ENCODE measurements at regions not wholly inside any gene's neighbourhood (a gene's known extent, or its start where the extent isn't known, plus 50 kb on each side); places are given as distances from the start of the nearest gene placed in this dataset.
A peak's percentile ranks its signal among the peaks of the same experiment; 100 is the strongest.

GRCh38 chr1:190608282-190608681 is 130.6 kb upstream of the BRINP3 start (continued):
- TF ChIP-seq SP1 (IDR thresholded peaks at IDR 0.05) = no peak
- no peak for TF ChIP-seq SP1 (CRISPR knock-in tag; IDR thresholded peaks at IDR 0.05)
- TF ChIP-seq PHF21A (CRISPR knock-in tag; IDR thresholded peaks at IDR 0.05) = no peak
- no peak for TF ChIP-seq ZNF446 (CRISPR knock-in tag; IDR thresholded peaks at IDR 0.05)
- no peak for TF ChIP-seq KDM3A (CRISPR knock-in tag; IDR thresholded peaks at IDR 0.05; ENCODE audit: low read depth)
- TF ChIP-seq ZMYM2 (CRISPR knock-in tag; IDR thresholded peaks at IDR 0.05) = no peak
- no peak for TF ChIP-seq MAFK (conservative IDR thresholded peaks at IDR 0.05 in 1 of 2, IDR thresholded peaks at IDR 0.05 in 1 of 2; ENCODE audit: low read length in 2 of 2)
- TF ChIP-seq NR0B2 (CRISPR knock-in tag; IDR thresholded peaks at IDR 0.05) = no peak
- TF ChIP-seq SRF (IDR thresholded peaks at IDR 0.05; ENCODE audit: low read depth, low read length) = no peak
- TF ChIP-seq KDM5A (IDR thresholded peaks at IDR 0.05; ENCODE audit: borderline replicate concordance, low read length) = no peak

- no peaks in the 10 kb centered on the region for H3K36me3 ChIP-seq (replicated peaks in 1 of 2; ENCODE audit: control insufficient read depth in 1 of 2, insufficient read depth in 2 of 2, low read length in 2 of 2)
- H3K4me2 ChIP-seq (ENCODE audit: low read depth, low read length) = 0 out of 2 replicates have a peak overlapping the region, but pooled peaks have one; percentile 25
- FAIRE-seq (no peak), DNase-seq (ENCODE audit: low spot score) (no peak), ATAC-seq (peak; percentile 89)
- CTCF ChIA-PET (ENCODE audit: low intra/inter-chr PET ratio, low total read pairs) = no interaction called here
- H3K9ac ChIP-seq (ENCODE audit: insufficient read depth, low read depth, low read length) = no peak overlapping the region
- H2AFZ ChIP-seq (ENCODE audit: low read length) = no peak overlapping the region
- intact Hi-C loops (cut with micrococcal nuclease; ENCODE audit: unreplicated experiment) (no loop called here), in situ Hi-C loops (cut with HindIII; ENCODE audit: extremely low pct_ligation_motif_present, low pct_unique_long_range_greater_than_20kb) (no loop called here)
- H4K20me1 ChIP-seq (ENCODE audit: insufficient read depth, low read length) = no peaks in the 10 kb centered on the region
- H3K9me3 ChIP-seq (ENCODE audit: low read length) = no peaks in the 10 kb centered on the region
- no TSS peak for BruUV-seq (replicated peaks)
- H3K27me3 ChIP-seq (ENCODE audit: control insufficient read depth in 1 of 2, insufficient read depth in 2 of 2, low read length in 2 of 2) = no peaks in the 10 kb centered on the region
- H3K4me3 ChIP-seq (replicated peaks in 1 of 3; ENCODE audit: insufficient read depth in 1 of 3, low read depth in 2 of 3, low read length in 3 of 3) = no peak overlapping the region
- 15% methylated on average over 6 of the region's 7 CpGs for WGBS (ENCODE audit: low lambda C conversion rate)
- no peaks in the 10 kb centered on the region for H3K79me2 ChIP-seq (ENCODE audit: insufficient read depth, low read length)
- H3K4me1 ChIP-seq (ENCODE audit: insufficient read depth, low read length) = peaks cover 11% of the 10 kb centered on the region
- no peak overlapping the region for H3K27ac ChIP-seq (ENCODE audit: extremely low read length, insufficient read depth, low read length)
- POLR2A ChIA-PET = no interaction called here
- TF ChIP-seq, protein P1, sequence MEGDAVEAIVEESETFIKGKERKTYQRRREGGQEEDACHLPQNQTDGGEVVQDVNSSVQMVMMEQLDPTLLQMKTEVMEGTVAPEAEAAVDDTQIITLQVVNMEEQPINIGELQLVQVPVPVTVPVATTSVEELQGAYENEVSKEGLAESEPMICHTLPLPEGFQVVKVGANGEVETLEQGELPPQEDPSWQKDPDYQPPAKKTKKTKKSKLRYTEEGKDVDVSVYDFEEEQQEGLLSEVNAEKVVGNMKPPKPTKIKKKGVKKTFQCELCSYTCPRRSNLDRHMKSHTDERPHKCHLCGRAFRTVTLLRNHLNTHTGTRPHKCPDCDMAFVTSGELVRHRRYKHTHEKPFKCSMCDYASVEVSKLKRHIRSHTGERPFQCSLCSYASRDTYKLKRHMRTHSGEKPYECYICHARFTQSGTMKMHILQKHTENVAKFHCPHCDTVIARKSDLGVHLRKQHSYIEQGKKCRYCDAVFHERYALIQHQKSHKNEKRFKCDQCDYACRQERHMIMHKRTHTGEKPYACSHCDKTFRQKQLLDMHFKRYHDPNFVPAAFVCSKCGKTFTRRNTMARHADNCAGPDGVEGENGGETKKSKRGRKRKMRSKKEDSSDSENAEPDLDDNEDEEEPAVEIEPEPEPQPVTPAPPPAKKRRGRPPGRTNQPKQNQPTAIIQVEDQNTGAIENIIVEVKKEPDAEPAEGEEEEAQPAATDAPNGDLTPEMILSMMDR (CRISPR knock-in tag; IDR thresholded peaks at IDR 0.05) = peak; percentile 53
- TF ChIP-seq HDAC2 (CRISPR knock-in tag; IDR thresholded peaks at IDR 0.05) (no peak), ZNF138 (CRISPR knock-in tag; IDR thresholded peaks at IDR 0.05; ENCODE audit: low read depth) (no peak), ZNF558 (CRISPR knock-in tag; IDR thresholded peaks at IDR 0.05; ENCODE audit: borderline replicate concordance) (no peak), ZNF33B (CRISPR knock-in tag; IDR thresholded peaks at IDR 0.05) (no peak), GPN1 (CRISPR knock-in tag; IDR thresholded peaks at IDR 0.05; ENCODE audit: borderline replicate concordance) (no peak), STAG1 (CRISPR knock-in tag; IDR thresholded peaks at IDR 0.05) (peak; percentile 43; the same call in 1 of the 2 replicates), MIXL1 (CRISPR knock-in tag; IDR thresholded peaks at IDR 0.05) (no peak), ZNF333 (CRISPR knock-in tag; IDR thresholded peaks at IDR 0.05; ENCODE audit: borderline replicate concordance) (no peak), NR2C2 (CRISPR knock-in tag; IDR thresholded peaks at IDR 0.05; ENCODE audit: borderline replicate concordance) (no peak)
- TF ChIP-seq, protein P2, sequence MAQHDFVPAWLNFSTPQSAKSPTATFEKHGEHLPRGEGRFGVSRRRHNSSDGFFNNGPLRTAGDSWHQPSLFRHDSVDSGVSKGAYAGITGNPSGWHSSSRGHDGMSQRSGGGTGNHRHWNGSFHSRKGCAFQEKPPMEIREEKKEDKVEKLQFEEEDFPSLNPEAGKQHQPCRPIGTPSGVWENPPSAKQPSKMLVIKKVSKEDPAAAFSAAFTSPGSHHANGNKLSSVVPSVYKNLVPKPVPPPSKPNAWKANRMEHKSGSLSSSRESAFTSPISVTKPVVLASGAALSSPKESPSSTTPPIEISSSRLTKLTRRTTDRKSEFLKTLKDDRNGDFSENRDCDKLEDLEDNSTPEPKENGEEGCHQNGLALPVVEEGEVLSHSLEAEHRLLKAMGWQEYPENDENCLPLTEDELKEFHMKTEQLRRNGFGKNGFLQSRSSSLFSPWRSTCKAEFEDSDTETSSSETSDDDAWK (CRISPR knock-in tag; IDR thresholded peaks at IDR 0.05) = no peak
- TF ChIP-seq, protein P3, sequence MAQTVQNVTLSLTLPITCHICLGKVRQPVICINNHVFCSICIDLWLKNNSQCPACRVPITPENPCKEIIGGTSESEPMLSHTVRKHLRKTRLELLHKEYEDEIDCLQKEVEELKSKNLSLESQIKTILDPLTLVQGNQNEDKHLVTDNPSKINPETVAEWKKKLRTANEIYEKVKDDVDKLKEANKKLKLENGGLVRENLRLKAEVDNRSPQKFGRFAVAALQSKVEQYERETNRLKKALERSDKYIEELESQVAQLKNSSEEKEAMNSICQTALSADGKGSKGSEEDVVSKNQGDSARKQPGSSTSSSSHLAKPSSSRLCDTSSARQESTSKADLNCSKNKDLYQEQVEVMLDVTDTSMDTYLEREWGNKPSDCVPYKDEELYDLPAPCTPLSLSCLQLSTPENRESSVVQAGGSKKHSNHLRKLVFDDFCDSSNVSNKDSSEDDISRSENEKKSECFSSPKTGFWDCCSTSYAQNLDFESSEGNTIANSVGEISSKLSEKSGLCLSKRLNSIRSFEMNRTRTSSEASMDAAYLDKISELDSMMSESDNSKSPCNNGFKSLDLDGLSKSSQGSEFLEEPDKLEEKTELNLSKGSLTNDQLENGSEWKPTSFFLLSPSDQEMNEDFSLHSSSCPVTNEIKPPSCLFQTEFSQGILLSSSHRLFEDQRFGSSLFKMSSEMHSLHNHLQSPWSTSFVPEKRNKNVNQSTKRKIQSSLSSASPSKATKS (CRISPR knock-in tag; IDR thresholded peaks at IDR 0.05) = no peak
Measured at GRCh38 chr1:190615818-190616217, 138.2 kb upstream of the BRINP3 start.

Measured in HepG2 (cell line).